Loucy (cell line): ENCODE measurements at regions not wholly inside any gene's neighbourhood (a gene's known extent, or its start where the extent isn't known, plus 50 kb on each side); places are given as distances from the start of the nearest gene placed in this dataset.
"Not testable (repeated sequence)": the region's sequence is repeated elsewhere in the genome, so short reads cannot be mapped to it uniquely, and the experiment has no call there.

Source experiments
- H2AFZ ChIP-seq: fragments of 200-600 bp; sonication (generic); 2 replicates; pipeline ENCODE4 v1.6.0; 2016; ENCODE audit warnings: antibody characterized with exemption, mild to moderate bottlenecking, low read length, moderate library complexity
- H3F3A ChIP-seq: fragments of 200-600 bp; 2 replicates; pipeline ENCODE4 v1.6.0; 2016; ENCODE audit warnings: antibody characterized with exemption, low read depth, mild to moderate bottlenecking
- H3K27me3 ChIP-seq: fragments of 200-600 bp; sonication (generic); 2 replicates; pipeline ENCODE4 v1.6.1; 2014; ENCODE audit warnings: low read length, mild to moderate bottlenecking; ENCODE audit not compliant: insufficient read depth, poor library complexity, severe bottlenecking
- H3K36me3 ChIP-seq: fragments of 200-600 bp; sonication (generic); 2 replicates; pipeline ENCODE4 v1.6.1; 2016; ENCODE audit warnings: low read length; ENCODE audit not compliant: insufficient read depth
- H3K4me1 ChIP-seq: fragments of 200-600 bp; sonication (generic); 2 replicates; pipeline ENCODE4 v1.5.1; 2014; ENCODE audit warnings: low read length, mild to moderate bottlenecking; ENCODE audit not compliant: insufficient read depth, poor library complexity, severe bottlenecking
- H3K4me2 ChIP-seq: fragments of 200-600 bp; sonication (generic); 2 replicates; pipeline ENCODE4 v1.6.0; 2014; ENCODE audit warnings: antibody characterized with exemption, low read length, low read depth, mild to moderate bottlenecking; ENCODE audit not compliant: poor library complexity, severe bottlenecking
- H3K4me3 ChIP-seq: fragments of 200-600 bp; sonication (generic); 2 replicates; pipeline ENCODE4 v1.5.1; 2014; ENCODE audit warnings: low read length, mild to moderate bottlenecking, mixed read lengths; ENCODE audit not compliant: poor library complexity, severe bottlenecking
- H3K79me2 ChIP-seq: fragments of 200-600 bp; sonication (generic); 2 replicates; pipeline ENCODE4 v1.6.1; 2014; ENCODE audit warnings: low read length; ENCODE audit not compliant: insufficient read depth
- H3K9ac ChIP-seq: fragments of 200-600 bp; sonication (generic); 2 replicates; pipeline ENCODE4 v1.6.0; 2014; ENCODE audit warnings: mild to moderate bottlenecking, low read depth, low read length, moderate library complexity; ENCODE audit not compliant: poor library complexity, severe bottlenecking
- H3K9me2 ChIP-seq: fragments of 200-600 bp; sonication (generic); replicated peaks from 2 replicates; pipeline ENCODE4 v1.6.1; 2016; ENCODE audit warnings: low read depth, low read length, mixed read lengths
- H3K9me3 ChIP-seq: fragments of 200-600 bp; sonication (generic); 2 replicates; pipeline ENCODE4 v1.6.1; 2014; ENCODE audit warnings: mild to moderate bottlenecking, antibody characterized with exemption, low read length, low read depth; ENCODE audit not compliant: insufficient read depth
- H4K20me1 ChIP-seq: fragments of 200-600 bp; sonication (generic); 2 replicates; pipeline ENCODE4 v1.6.0; 2014; ENCODE audit warnings: antibody characterized with exemption, low read length, mild to moderate bottlenecking; ENCODE audit not compliant: insufficient read depth, poor library complexity, severe bottlenecking
- EZH2phosphoT487 ChIP-seq: fragments of 200-600 bp; IDR thresholded peaks from 2 replicates; pipeline ENCODE4 v1.6.1; 2018; ENCODE audit warnings: antibody characterized with exemption, mild to moderate bottlenecking, moderate library complexity, borderline replicate concordance
- TF ChIP-seq, protein P1 (sequence below): fragments of 200-600 bp; sonication (generic); conservative IDR thresholded peaks from 2 replicates; pipeline ENCODE4 v1.5.1; 2014; ENCODE audit warnings: mild to moderate bottlenecking, antibody characterized with exemption, low read length

DNA sequence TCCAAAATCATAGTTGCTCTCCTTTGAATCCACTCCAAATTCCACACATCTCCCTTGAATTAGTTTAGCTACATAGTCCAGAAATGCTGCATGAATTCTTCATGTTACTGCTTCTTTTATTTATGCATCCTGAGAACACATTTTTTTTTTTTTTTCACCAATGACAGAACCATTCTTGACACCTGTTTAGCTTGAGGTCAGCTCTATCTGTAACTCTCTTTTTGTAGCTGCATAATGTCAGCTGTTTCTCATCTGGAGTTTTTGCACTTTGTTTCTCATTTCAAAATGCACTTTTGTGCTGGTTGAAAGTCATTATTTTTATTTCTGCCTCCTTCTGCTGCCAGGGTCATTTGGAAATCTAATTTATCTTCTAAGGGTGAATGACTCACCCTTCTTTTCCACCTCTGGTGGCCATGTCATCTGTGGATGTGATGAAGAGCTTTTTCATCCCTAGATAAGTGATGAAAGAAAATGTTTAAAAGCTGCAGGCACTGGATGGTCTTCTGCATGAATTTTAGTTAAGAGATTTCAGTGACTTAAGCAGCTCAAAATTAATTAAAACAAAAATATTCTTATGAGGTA lies 93.7 kb downstream of the JRKL start:
- no peak overlapping the region for H3K4me2 ChIP-seq
- no peaks in the 10 kb centered on the region for H3K36me3 ChIP-seq
- H4K20me1 ChIP-seq, result no peaks in the 10 kb centered on the region
- no peak overlapping the region for H2AFZ ChIP-seq
- no peaks in the 10 kb centered on the region for H3K9me3 ChIP-seq
- H3K27me3 ChIP-seq, result no peaks in the 10 kb centered on the region
- H3K9ac ChIP-seq, result no peak overlapping the region
- H3F3A ChIP-seq, result no peaks in the 10 kb centered on the region
- no peaks in the 10 kb centered on the region for H3K9me2 ChIP-seq
- no peaks in the 10 kb centered on the region for H3K79me2 ChIP-seq
- H3K4me1 ChIP-seq, result peaks cover 3% of the 10 kb centered on the region
- TF ChIP-seq EZH2phosphoT487, result no peak
- TF ChIP-seq, protein P1, sequence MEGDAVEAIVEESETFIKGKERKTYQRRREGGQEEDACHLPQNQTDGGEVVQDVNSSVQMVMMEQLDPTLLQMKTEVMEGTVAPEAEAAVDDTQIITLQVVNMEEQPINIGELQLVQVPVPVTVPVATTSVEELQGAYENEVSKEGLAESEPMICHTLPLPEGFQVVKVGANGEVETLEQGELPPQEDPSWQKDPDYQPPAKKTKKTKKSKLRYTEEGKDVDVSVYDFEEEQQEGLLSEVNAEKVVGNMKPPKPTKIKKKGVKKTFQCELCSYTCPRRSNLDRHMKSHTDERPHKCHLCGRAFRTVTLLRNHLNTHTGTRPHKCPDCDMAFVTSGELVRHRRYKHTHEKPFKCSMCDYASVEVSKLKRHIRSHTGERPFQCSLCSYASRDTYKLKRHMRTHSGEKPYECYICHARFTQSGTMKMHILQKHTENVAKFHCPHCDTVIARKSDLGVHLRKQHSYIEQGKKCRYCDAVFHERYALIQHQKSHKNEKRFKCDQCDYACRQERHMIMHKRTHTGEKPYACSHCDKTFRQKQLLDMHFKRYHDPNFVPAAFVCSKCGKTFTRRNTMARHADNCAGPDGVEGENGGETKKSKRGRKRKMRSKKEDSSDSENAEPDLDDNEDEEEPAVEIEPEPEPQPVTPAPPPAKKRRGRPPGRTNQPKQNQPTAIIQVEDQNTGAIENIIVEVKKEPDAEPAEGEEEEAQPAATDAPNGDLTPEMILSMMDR, result no peak
- no peak overlapping the region for H3K4me3 ChIP-seq

DNA sequence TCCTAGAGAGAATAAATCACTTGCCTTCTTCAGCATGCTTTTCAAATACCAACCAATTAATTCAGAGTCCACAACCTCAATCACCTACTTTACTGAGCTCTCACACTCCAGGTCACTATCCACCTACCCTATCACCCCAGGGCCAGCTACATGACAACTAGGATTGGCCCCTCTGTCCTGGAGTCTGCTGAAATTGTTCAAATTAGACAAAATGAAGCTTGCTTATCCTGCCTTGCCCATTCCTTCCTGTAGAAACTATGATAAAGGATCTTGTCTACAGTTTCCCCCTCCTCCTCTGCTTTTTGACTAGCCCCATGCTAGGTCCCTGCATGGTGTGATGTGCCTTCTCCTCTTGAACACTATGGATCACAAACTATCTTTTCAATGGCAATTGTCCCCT lies 94.5 kb downstream of the JRKL start:
- Histone ChIP-seq H3K27me3 (no peaks in the 10 kb centered on the region), H4K20me1 (no peaks in the 10 kb centered on the region), H3K36me3 (no peaks in the 10 kb centered on the region), H3K4me3 (no peak overlapping the region), H3F3A (no peaks in the 10 kb centered on the region), H3K4me1 (peaks cover 3% of the 10 kb centered on the region), H3K9ac (no peak overlapping the region), H3K79me2 (no peaks in the 10 kb centered on the region), H3K4me2 (no peak overlapping the region), H3K9me2 (no peaks in the 10 kb centered on the region), H2AFZ (no peak overlapping the region), H3K9me3 (no peaks in the 10 kb centered on the region)
- TF ChIP-seq, protein P1, result no peak
- TF ChIP-seq EZH2phosphoT487, result no peak

DNA sequence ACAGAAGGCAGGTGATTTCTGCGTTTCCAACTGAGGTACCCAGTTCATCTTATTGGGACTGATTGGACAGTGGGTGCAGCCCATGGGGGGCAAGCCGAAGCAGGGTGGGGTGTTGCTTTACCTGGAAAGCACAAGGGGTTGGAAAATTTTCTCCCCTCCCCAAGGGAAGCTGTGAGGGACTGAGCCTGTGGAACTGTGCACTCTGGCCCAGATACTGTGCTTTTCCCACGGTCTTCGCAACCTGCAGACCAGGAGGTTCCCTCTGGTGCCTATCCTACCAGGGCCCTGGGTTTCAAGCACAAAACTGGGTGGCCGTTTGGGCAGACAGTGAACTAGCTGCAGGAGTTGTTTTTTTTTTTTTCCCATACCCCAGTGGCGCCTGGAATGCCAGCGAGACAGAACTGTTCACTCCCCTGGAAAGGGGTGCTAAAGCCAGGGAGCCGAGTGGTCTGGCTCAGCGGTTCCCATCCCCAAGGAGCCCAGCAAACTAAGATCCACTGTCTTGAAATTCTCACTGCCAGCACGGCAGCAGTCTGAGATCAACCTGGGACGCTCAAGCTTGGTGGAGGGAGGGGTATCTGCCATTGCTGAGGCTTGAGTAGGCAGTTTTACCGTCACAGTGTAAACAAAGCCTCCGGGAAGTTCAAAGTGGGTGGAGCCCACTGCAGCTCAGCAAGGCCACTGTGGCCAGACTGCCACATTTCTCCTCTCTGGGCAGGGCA lies 97.2 kb downstream of the JRKL start:
- Histone ChIP-seq H4K20me1 (no peaks in the 10 kb centered on the region), H3K9me2 (no peaks in the 10 kb centered on the region), H3K27me3 (no peaks in the 10 kb centered on the region), H3K79me2 (no peaks in the 10 kb centered on the region), H3K4me3 (no peak overlapping the region), H3K4me1 (no peaks in the 10 kb centered on the region), H3K36me3 (no peaks in the 10 kb centered on the region), H2AFZ (no peak overlapping the region), H3K4me2 (no peak overlapping the region), H3K9ac (no peak overlapping the region), H3K9me3 (no peaks in the 10 kb centered on the region), H3F3A (no peaks in the 10 kb centered on the region)
- no peak for TF ChIP-seq EZH2phosphoT487
- TF ChIP-seq, protein P1, result no peak

DNA sequence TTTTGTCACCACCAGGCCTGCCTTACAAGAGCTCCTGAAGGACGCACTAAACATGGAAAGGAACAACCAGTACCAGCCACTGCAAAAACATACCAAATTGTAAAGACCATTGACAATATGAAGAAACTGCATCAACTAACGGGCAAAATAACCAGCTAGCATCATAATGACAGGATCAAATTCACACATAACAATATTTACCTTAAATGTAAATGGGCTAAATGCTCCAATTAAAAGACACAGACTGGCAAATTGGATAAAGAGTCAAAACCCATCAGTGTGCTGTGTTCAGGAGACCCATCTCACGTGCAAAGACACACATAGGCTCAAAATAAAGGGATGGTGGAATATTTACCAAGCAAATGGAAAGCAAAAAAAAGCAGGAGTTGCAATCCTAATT lies 99.1 kb downstream of the JRKL start:
- H3K4me3 ChIP-seq, H2AFZ ChIP-seq: not testable (repeated sequence)

More for the DNA sequence above, 99.1 kb downstream of the JRKL start:
- not testable (repeated sequence) for H3K4me2 ChIP-seq, H3K27me3 ChIP-seq, H3K9me2 ChIP-seq, H3K9me3 ChIP-seq, H3F3A ChIP-seq, H3K79me2 ChIP-seq, H3K4me1 ChIP-seq, H3K36me3 ChIP-seq, H4K20me1 ChIP-seq, H3K9ac ChIP-seq
